ENCODE measurements at regions not wholly inside any gene's neighbourhood (a gene's known extent, or its start where the extent isn't known, plus 50 kb on each side); places are given as distances from the start of the nearest gene placed in this dataset.
"Not testable (repeated sequence)": the region's sequence is repeated elsewhere in the genome, so short reads cannot be mapped to it uniquely, and the experiment has no call there.

- H3K79me2 ChIP-seq (ENCODE audit: control insufficient read depth, insufficient read depth, low read length); H3K27me3 ChIP-seq (ENCODE audit: control insufficient read depth in 2 of 2, insufficient read depth in 2 of 2, low read length in 2 of 2); H3K9me1 ChIP-seq (replicated peaks; ENCODE audit: control insufficient read depth, extremely low read depth, insufficient read depth, low read length); H3K36me3 ChIP-seq (ENCODE audit: control insufficient read depth in 2 of 2, extremely low read depth in 1 of 2, insufficient read depth in 2 of 2, low read length in 2 of 2); H3K9ac ChIP-seq (replicated peaks; ENCODE audit: extremely low read depth, insufficient read depth, low read length); H3K4me3 ChIP-seq (replicated peaks in 1 of 3; ENCODE audit: insufficient read depth in 1 of 3, low read depth in 1 of 3, low read length in 3 of 3); H2AFZ ChIP-seq (ENCODE audit: low read depth, low read length); H4K20me1 ChIP-seq (replicated peaks; ENCODE audit: control insufficient read depth, extremely low read depth, insufficient read depth, low read length); dilution Hi-C loops (cut with MboI; ENCODE audit: extremely low pct_ligation_motif_present, low sequenced_read_pairs); H3K9me3 ChIP-seq (replicated peaks; ENCODE audit: control insufficient read depth, insufficient read depth, low read length): not testable (repeated sequence)
- FAIRE-seq (peak; percentile 80), DNase-seq (ENCODE audit: low read depth, low spot score) (peak; percentile 88)
- ChIA-PET CTCF (interaction anchor here (0.5 to 3.2 kb wide), 33 partner anchors 9 to 993 kb away, joined by 3 to 70 read pairs (median 4); partner anchors contain the start of gene ZFAND4), POLR2A (interaction anchor here (1.0 kb wide), 1 partner anchor 256 kb away, joined by 3 read pairs; the partner anchor contains the start of gene DEPP1)
- TF ChIP-seq CTCF (IDR thresholded peaks at IDR 0.05; ENCODE audit: extremely low read depth in 1 of 2, insufficient read depth in 1 of 2, low read depth in 1 of 2, low read length in 2 of 2): peak; percentile 28 to 33
- Histone ChIP-seq H3K4me1 (ENCODE audit: control insufficient read depth, extremely low read depth, insufficient read depth, low read length) (peaks cover 28% of the 10 kb centered on the region), H3K27ac (ENCODE audit: insufficient read depth, low read depth, low read length) (peak overlapping the region; percentile 14), H3K4me2 (ENCODE audit: insufficient read depth, low read length) (peak overlapping the region; percentile 29)
- TSS peak; percentile 39 for BruUV-seq (replicated peaks)
- intact Hi-C loops (cut with micrococcal nuclease): loop anchor here (1.0 to 2.0 kb wide), 7 partner anchors 15 to 793 kb away; partner anchors contain the start of gene ZFAND4
Measured at GRCh38 chr10:45235260-45235769, 80.1 kb downstream of the OR13A1 start.

- Histone ChIP-seq H3K27ac (ENCODE audit: insufficient read depth, low read depth, low read length) (peak overlapping the region; percentile 14), H3K27me3 (ENCODE audit: control insufficient read depth in 2 of 2, insufficient read depth in 2 of 2, low read length in 2 of 2) (no peaks in the 10 kb centered on the region), H3K4me1 (ENCODE audit: control insufficient read depth, extremely low read depth, insufficient read depth, low read length) (peaks cover 28% of the 10 kb centered on the region), H3K79me2 (ENCODE audit: control insufficient read depth, insufficient read depth, low read length) (no peaks in the 10 kb centered on the region), H3K9me3 (replicated peaks; ENCODE audit: control insufficient read depth, insufficient read depth, low read length) (no peaks in the 10 kb centered on the region), H4K20me1 (replicated peaks; ENCODE audit: control insufficient read depth, extremely low read depth, insufficient read depth, low read length) (no peaks in the 10 kb centered on the region), H3K4me3 (replicated peaks in 1 of 3; ENCODE audit: insufficient read depth in 1 of 3, low read depth in 1 of 3, low read length in 3 of 3) (no peak overlapping the region), H3K9me1 (replicated peaks; ENCODE audit: control insufficient read depth, extremely low read depth, insufficient read depth, low read length) (no peaks in the 10 kb centered on the region), H2AFZ (ENCODE audit: low read depth, low read length) (peak overlapping the region; percentile 67), H3K4me2 (ENCODE audit: insufficient read depth, low read length) (peak overlapping the region; percentile 29), H3K36me3 (ENCODE audit: control insufficient read depth in 2 of 2, extremely low read depth in 1 of 2, insufficient read depth in 2 of 2, low read length in 2 of 2) (no peaks in the 10 kb centered on the region), H3K9ac (replicated peaks; ENCODE audit: extremely low read depth, insufficient read depth, low read length) (no peak overlapping the region)
- BruUV-seq (replicated peaks): no TSS peak
- POLR2A ChIA-PET: interaction anchor here (1.0 kb wide), 1 partner anchor 257 kb away, joined by 3 read pairs; the partner anchor contains the start of gene DEPP1
- dilution Hi-C loops (cut with MboI; ENCODE audit: extremely low pct_ligation_motif_present, low sequenced_read_pairs): no loop called here
- FAIRE-seq: peak; percentile 92
- CTCF ChIA-PET: interaction anchor here (0.7 to 3.2 kb wide), 32 partner anchors 8 to 993 kb away, joined by 3 to 70 read pairs (median 4); partner anchors contain the start of gene ZFAND4
- intact Hi-C loops (cut with micrococcal nuclease): loop anchor here (1.0 to 2.0 kb wide), 7 partner anchors 14 to 793 kb away; partner anchors contain the start of gene ZFAND4
- DNase-seq (ENCODE audit: low read depth, low spot score): peak; percentile 78
- no peak for TF ChIP-seq MYC (IDR thresholded peaks at IDR 0.05; ENCODE audit: low read depth, low read length)
- TF ChIP-seq POLR2AphosphoS5 (IDR thresholded peaks at IDR 0.05; ENCODE audit: insufficient read depth, low read depth, low read length): peak; percentile 46
- TF ChIP-seq FOS (IDR thresholded peaks at IDR 0.05; ENCODE audit: borderline replicate concordance, insufficient read depth, low read length): peak; percentile 40
- TF ChIP-seq POLR2A (IDR thresholded peaks at IDR 0.05; ENCODE audit: low read depth, low read length): no peak
Measured at GRCh38 chr10:45235798-45236220, 79.6 kb downstream of the OR13A1 start.
